ENCODE measurements at regions not wholly inside any gene's neighbourhood (a gene's known extent, or its start where the extent isn't known, plus 50 kb on each side); places are given as distances from the start of the nearest gene placed in this dataset.
"Not testable (repeated sequence)": the region's sequence is repeated elsewhere in the genome, so short reads cannot be mapped to it uniquely, and the experiment has no call there.

GRCh38 chr15:92803852-92804609, 96.1 kb upstream of the CHD2 start:
- peak; percentile 51 to 53 for DNase-seq

DNA sequence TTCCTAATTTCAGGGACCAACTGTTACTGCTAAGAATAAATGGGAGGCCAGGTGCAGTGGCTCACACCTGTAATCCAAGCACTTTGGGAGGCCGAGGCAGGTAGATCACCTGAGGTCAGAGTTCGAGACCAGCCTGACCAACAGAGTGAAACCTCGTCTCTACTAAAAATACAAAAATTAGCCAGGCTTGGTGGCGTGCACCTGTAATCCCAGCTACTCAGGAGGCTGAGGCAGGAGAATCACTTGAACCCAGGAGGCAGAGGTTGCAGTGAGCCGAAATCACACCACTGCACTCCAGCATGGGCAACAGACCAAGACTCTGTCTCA, 95.6 kb upstream of the CHD2 start:
- not testable (repeated sequence) for DNase-seq

DNA sequence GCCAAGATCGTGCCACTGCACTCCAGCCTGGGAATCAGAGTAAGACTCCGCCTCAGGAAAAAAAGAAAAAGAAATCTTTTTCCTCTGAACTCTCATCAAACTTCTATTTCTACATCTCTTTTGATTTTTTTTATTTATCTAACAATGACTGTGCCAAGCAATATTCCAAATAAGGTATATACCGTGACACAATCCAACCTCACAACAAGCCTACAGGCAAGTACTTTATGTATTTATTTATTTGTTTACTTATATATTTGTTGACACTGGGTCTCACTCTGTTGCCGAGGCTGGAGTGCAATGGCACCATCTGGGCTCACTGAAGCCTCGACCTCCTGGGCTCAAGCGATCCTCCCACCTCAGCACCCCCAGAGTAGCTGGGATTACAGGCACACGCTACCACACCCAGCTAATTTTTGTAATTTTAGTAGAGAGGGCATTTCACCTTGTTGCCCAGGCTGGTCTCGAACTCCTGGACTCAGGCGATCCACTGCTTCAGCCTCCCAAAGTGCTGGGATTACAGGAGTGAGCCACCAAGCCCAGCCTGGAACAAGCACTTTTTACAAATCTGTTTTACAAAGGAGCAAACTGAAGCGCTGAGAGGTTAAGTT, 94.9 kb upstream of the CHD2 start:
- no peak for DNase-seq

DNA sequence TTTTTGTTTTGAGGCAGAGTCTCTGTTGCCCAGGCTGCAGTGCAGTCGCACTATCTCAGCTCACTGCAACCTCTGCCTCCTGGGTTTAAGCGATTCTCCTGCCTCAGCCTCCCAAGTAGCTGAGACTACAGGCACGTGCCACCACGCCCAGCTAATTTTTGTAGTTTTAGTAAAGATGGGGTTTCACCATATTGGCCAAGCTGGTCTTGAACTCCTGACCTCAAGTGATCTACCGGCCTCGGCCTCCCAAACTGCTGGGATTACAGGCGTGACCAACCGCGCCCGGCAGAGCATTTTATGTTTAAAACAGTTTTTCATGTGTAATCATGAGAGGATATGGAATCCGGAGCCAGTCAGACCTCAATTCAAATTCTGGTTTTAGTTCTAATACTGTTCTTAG, 94.0 kb upstream of the CHD2 start:
- DNase-seq = not testable (repeated sequence)

- no peak for DNase-seq
Observed at GRCh38 chr15:92806763-92807162, 93.4 kb upstream of the CHD2 start.

- no peak for DNase-seq
Observed at GRCh38 chr15:92807971-92808571, 92.1 kb upstream of the CHD2 start.

- DNase-seq = peak in 1 of 2 donors; percentile 47
Observed at GRCh38 chr15:92808598-92809063, 91.5 kb upstream of the CHD2 start.

DNA sequence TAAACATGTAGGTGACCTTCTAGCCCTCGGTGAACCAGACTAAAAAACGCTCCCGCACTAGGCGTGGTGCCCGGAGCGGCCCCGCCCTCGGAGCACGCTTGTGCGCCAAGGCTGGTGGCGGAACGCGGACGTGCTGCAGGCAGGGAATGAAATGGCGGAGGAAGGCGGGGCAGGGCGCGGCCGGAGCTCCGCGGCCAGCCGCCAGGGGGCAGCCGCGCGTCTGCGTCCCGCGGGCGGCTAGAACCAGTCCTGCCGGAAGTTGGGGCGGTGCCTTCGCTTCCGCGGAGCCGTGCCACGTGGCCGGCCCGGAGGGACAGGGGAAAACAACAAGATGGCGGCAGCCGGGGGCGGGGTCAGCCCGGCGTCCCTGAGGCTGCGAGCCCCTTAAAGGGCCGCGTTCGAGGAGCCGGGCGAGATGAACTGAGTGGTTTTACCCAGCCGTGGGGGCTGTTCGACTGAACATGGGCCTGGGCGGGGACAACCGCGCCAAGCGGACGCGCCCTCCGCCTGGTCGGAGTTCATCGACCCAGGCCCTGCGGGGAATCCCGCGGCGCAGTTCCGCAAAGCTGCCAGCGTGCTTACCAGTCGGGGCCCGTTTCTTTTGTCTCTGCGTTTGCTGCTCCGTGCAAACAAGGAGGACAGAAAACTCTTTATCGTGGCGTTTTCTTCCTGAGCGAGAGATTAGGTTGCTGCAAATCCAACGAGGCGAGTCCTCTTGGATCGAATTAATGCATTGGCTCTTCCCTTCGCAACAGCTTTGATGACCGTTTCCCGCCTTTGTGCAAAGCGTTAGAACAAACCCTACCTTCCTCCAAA, 90.9 kb upstream of the CHD2 start:
- peak; percentile 99 for DNase-seq

DNA sequence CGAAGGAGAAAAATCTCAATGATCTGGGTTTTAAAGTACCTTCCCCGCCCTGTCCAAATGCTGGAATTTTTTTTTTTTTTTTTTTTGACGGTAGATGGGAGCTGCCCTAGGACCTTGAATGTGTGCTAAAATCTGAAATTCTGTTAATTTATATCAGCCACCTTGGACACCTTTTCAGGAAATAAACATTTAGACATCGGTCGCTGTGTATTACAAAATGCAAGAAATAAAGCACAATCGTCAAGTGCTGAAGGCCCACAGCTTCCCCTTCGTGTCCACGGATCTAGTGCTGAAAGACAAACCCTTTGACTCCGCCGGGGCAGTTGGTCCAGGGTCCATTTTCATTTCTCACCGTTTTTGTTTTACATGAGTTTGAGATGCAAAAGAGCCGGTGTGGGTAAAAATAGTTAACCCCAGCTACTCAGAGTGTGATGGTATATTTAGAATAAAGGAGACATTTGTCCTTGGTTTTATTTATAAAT, 90.2 kb upstream of the CHD2 start:
- peak; percentile 63 to 64 for DNase-seq

- peak; percentile 74 to 82 for DNase-seq
Observed at GRCh38 chr15:92810418-92811138, 89.5 kb upstream of the CHD2 start.

DNA sequence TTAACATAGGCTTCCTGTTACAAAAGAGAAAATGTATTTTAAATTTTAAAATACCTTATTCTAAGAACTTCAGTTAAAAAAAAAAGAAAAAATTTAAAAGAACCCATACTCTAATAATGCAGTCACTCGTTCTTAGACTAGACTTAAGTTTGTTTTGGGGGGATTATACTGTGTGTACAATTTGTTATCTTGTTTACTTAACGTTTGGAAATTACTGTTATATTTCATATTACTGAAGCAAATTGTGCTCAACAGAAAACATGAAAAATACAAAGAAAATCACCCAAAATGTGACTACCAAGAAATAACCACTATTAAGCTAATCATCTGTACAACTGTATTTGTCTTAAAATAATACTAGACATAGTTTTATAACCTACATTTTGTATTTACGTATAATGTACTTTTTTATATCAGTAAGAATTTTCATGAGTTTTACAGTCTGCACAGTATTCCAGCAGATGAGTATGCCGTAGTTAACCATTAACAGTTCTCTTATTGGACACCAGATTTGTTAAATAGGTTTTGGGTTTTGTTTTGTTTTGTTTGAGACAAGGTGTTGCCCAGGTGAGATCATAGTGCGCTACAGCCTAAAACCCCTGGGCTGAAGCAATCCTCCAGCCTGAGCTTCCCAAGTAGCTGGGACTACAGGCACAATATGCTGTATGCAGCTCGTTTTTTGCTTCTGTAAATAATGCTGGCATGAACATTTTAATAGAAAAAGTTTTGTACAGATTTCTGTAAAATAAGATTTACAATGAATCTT, 88.8 kb upstream of the CHD2 start:
- DNase-seq = peak in 1 of 2 donors; percentile 52

DNA sequence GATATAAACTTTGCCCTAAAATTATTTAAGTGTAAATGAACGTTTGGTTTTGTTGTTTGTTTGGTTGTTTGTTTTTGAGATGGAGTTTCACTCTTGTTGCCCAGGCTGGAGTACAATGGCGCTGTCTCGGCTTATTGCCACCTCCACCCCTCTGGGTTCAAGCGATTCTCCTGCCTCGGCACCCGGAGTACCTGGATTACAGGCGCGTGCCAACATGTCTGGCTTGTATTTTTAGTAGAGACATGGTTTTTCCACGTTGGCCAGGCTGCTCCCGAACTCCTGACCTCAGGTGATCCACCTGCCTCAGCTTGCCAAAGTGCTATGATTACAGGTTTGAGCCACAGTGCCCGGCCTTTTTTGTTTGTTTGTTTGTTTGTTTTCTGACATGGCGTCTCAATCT, 87.9 kb upstream of the CHD2 start:
- no peak for DNase-seq

DNA sequence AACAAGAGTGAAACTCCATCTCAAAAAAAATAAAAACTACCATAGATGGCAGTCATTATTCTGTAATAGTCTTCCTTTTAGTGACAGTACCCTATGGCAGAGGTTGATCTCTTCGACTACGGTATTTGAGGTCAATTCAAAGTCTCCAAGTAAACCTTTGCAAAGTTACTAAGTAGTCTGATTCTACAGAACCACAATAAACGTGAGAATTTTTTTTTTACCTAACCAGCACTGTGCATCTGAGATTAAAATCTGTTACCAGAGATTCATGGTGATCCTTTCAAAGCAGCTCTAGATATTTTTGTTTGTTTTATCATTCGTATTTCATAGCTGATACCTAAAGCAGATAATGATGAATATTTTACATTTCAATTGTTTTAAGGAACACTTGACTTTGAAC, 86.6 kb upstream of the CHD2 start:
- DNase-seq = no peak

GRCh38 chr15:92817339-92817886, 82.7 kb upstream of the CHD2 start:
- no peak for DNase-seq

GRCh38 chr15:92818651-92819277, 81.4 kb upstream of the CHD2 start:
- no peak for DNase-seq

DNA sequence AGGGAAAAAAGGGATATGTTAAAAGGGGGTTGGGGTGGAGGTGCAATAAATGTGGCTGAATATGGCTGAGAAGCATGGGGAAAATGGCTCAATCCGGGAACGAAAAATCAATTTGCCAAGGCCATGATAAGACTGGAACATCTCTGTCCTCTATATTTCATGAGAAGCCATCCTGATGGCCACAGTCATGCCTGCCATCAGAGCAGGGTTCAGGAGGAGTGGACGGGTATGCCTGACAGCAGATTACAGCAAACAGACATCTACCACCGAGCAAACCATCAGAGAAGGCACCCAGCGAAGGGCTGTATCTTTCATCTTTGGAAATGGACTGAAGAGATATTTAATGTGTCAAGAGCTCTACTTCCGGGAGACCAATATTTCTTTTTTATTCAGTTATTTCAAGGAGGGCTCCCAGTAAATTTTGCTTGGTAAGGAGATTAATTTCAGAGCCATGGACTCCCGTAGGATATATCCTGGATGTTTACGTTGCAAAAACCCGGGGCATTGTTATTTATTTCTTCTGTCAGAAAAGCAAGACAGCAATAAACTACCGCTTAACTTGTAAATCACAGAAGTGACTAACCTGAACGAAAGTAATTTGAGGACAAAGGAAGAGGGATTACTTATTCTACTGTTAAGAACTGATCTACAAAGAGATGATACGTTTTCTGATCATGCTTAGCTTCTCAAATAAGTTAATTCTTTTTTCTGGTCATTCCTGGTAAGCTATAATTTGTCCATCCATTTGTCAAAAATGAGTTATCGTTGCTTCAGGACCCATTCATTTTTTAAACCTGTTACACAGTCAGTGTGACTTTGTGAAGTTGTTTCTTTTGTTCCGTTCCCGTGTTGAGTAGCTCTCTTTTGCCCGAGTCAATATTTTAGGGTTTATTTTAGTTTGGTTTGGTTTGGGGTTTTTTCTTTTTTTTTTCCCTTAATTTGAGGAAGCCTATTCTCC, 80.6 kb upstream of the CHD2 start:
- DNase-seq = peak in 1 of 2 donors; percentile 42

DNA sequence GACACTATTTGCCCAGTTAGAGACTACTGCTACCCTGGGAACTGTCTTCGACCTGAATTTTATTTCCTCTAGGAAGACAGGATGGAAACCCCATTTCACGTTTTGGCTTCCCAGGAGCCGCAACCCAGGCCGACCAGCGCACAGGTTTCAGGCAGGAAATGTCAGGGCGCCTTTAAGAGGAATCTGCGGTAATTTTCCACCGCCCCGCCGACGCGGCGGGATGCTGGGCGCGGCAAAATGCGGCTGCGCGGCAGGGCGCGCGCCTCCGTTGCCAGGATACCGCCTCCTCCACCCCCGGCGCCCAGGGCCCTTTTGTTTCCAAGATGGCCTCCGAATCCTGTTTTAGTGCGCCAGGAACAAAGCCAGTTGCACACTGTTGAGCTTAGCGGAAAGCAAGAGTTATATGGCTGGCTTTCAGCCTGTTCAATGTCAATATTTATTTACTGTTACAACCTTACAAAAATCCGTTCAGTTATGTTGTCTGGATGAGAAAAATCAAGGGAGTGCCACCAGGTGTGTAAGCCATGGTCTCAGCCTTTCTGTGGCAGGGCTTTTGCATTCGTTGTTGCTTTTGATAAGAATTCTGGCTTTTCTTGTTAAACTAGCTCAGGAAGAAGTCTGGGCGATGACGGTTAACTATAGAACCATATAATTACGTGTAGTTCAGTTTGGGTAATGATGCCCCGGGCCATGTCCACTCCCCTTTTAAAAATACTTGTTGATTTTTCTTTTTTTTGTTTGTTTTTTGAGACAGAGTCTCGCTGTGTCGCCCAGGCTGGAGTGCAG, 79.7 kb upstream of the CHD2 start:
- DNase-seq = peak; percentile 95 to 96

Measured in right lung (tissue), 2 donors.